HG02642 (cell line): ENCODE measurements at regions not wholly inside any gene's neighbourhood (a gene's known extent, or its start where the extent isn't known, plus 50 kb on each side); places are given as distances from the start of the nearest gene placed in this dataset.
"Not testable (repeated sequence)": the region's sequence is repeated elsewhere in the genome, so short reads cannot be mapped to it uniquely, and the experiment has no call there.

ENCODE experiments used
- ATAC-seq: cut with Tn5 transposase; IDR thresholded peaks from one replicate; pipeline ENCODE4 v1.9.1; 2021; ENCODE audit warnings: mild to moderate bottlenecking; ENCODE audit not compliant: unreplicated experiment, poor library complexity

DNA sequence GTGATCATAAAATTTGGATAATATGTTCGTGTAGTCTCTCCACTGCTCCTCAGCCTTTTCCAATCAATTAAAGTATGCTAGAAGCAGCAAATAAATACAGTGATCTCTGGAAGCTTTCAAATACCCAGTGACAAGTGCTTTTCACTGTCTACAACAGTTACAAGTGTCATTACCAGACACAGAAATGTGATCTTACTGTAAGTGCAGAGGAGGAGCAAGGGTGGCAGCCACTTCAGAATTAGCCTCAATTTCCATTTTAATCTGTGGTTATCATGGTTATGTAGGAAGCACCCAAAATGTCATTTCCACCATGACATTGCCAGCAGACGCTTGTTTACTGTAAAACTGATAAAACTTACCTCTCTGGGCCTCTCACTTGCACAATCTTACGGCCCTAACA is 133.9 kb upstream of the ADAMTS3 start:
- ATAC-seq: no peak

DNA sequence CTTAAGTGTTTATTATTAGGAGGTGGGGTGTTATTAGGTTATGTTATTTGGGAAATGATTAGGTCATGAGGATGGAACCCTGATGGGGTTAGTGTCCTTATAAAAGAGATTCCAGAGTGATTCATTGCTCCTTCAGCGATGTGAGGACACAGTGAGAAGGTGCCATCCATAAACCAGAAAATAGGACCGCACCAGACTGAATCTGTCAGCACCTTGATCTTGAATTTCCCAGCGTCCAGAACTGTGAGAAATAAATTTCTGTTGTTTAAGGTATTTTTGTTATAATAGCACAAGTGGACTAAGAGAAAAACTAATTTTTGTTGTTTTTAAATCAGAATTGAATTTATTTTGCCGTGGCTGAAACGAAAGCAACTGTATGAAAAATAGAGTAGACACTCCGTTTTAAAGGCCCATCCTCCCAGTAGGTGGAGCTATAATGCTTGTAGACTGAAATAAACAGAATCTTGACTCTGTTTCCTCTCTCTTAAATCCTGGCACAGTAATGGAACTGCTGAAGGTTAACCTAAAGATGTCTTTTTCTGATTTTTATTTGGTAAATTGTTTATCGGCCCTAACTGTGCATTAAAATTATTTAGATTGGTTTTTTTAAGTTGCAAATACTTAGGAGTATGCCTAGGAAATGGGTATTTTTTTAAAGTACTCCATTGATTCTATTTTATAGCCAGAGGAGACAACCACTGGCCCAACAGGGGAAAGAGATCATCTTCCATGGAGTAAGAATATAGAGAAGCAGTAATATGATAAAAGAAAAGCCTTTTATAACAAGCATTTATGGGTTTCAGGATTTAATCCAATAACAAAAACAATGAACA is 133.2 kb upstream of the ADAMTS3 start:
- peak; percentile 87 for ATAC-seq

DNA sequence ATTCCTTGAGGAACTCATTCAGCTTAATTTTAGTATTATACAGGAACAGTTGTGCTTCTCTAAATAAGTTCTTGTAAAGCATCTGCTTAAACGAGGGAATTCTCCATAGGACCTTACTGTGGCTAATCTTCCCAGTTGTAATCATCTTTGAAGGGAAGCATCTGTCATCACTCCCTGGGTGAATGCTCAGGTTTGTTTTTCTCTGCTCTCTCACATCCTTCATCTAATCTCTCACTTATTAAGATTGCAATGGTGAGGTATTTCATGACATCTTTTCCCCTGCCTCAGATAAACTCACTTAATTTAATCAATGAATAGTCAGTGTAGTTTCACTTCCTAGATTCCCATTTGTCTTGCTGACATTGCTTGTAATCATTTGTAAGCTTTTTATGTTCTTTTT is 121.8 kb upstream of the ADAMTS3 start:
- ATAC-seq: no peak

GRCh38 chr4:72689923-72690322 is 120.9 kb upstream of the ADAMTS3 start:
- no peak for ATAC-seq

DNA sequence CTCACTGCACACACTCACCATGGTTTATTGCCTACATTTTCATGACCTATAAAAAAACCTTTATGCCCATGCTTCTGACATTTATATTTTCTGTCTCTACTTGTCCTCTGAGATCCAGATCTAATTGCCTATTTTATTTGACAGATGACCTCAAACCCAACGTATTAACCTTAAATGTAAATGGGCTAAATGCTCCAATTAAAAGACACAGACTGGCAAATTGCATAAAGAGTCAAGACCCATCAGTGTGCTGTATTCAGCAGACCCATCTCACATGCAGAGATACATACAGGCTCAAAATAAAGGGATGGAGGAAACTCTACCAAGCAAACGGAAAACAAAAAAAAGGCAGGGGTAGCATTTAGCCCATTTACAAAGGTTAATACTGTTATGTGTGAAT is 117.4 kb upstream of the ADAMTS3 start:
- not testable (repeated sequence) for ATAC-seq

DNA sequence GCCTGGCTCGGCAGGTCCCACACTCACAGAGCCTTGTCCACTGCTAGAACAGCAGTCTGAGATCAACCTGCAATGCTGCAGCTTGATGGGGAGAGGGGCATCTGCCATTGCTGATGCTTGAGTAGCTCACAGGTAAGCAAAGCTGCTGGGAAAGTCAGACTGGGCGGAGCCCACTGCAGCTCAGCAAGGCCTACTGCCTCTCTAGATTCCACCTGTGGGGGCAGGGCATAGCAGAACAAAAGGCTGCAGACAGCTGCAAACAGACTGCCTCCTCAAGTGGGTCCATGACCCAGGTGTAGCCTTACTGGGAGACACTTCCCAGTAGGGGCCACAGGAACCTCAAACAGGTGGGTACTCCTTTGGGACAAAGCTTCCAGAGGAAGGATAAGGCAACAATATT is 110.6 kb upstream of the ADAMTS3 start:
- ATAC-seq: no peak

DNA sequence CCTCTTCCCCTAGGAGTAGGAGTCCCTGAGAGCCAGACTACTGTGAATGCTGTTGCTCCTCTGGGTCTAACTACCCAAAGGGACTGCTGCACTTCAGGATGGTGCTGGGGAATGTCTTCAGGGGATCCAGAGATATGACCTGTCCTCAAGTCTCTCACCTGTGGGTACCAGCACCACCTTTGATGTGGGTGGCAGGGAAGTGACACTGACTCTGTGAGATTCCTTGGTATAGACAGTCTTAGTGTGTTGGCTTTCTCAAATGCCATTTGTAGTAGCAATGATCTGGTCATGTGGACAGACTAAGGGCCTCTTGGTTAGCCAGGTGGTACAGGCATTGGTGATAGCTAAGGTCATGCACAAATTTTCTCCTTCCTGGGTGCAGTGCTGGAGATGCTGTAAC is 108.9 kb upstream of the ADAMTS3 start:
- no peak for ATAC-seq

DNA sequence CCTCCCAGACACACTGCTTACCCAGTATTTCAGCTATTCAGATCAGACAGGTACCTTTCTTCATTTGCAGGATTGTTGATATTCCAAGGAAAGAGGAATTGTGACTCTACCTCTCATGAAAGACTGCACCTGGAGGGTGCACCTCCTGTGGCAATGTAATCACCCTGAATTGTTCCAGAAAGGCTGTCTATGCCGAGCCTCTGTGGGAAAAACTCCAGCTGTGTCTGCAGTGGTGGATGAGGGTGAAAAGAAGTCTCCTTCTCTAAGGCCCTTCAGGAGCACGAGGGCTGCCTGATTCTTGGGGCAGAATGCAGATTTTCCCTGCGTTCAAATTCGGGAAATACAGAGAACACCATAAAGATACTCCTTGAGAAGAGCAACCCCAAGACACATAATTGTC is 108.2 kb upstream of the ADAMTS3 start:
- ATAC-seq: no peak

GRCh38 chr4:72671980-72672379 is 103.0 kb upstream of the ADAMTS3 start:
- no peak for ATAC-seq

GRCh38 chr4:72670521-72670920 is 101.5 kb upstream of the ADAMTS3 start:
- ATAC-seq: no peak

GRCh38 chr4:72666910-72667309 is 97.9 kb upstream of the ADAMTS3 start:
- ATAC-seq: no peak

GRCh38 chr4:72665171-72665968 is 96.3 kb upstream of the ADAMTS3 start:
- no peak for ATAC-seq

DNA sequence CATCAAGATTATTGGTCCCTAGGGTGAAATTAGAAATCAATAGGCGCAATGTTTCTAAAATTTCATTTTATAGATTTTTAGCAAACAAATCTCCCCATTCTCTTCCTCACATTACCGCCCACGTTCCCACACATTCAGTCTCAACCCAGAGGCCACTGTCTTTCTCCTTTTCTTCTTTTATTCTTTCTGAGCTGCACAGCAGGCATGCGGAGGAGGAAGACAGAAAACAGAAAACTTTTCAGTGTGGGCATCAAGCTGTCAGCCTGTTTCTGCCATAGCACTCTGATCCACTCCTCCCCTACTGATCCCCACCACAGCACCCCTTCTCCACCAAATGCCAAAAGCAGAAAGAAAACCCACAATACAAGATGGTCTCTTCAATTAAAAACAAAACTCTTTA is 94.8 kb upstream of the ADAMTS3 start:
- no peak for ATAC-seq

DNA sequence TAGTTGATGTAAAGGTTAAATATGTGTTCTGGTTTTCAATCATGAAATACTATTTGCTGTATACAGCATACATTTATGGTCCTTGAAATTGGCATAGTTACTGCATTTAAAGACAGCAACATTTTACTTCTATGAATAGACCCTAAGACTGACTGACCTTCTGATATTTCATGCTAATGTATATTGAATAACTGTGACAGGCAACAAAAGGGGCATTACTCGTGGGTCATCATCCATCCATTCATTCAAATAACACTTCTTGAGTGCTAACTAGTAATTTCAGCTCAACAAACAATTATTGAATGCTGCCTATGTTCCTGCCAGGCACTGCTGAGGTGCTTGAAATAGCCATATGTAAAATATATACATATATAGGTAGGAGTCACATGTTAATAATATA is 92.8 kb upstream of the ADAMTS3 start:
- ATAC-seq: no peak

- no peak for ATAC-seq
These were observed 72.6 kb upstream of the ADAMTS3 start for GRCh38 chr4:72641611-72642010.

- ATAC-seq: not testable (repeated sequence)
These were observed 67.8 kb upstream of the ADAMTS3 start for GRCh38 chr4:72636866-72637265.

- ATAC-seq: not testable (repeated sequence)
These were observed 66.9 kb upstream of the ADAMTS3 start for GRCh38 chr4:72635931-72636330.

DNA sequence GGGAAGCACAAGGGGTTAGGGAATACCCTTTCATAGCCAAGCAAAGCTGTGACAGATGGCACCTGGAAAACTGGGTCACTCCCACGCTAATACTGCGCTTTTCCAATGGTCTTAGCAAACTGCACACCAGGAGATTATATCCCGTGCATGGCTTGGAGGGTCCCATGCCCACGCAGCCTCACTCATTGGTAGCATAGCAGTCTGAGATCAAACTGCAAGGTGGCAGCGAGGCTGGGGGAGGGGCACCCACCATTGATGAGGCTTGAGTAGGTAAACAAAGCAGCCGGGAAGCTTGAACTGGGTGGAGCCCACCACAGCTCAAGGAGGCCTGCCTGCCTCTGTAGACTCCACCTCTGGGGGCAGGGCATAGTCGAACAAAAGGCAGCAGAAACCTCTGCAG is 63.2 kb upstream of the ADAMTS3 start:
- not testable (repeated sequence) for ATAC-seq

- ATAC-seq: no peak
These were observed 62.3 kb upstream of the ADAMTS3 start for GRCh38 chr4:72631296-72631695.

- no peak for ATAC-seq
These were observed 60.5 kb upstream of the ADAMTS3 start for GRCh38 chr4:72629540-72629939.

DNA sequence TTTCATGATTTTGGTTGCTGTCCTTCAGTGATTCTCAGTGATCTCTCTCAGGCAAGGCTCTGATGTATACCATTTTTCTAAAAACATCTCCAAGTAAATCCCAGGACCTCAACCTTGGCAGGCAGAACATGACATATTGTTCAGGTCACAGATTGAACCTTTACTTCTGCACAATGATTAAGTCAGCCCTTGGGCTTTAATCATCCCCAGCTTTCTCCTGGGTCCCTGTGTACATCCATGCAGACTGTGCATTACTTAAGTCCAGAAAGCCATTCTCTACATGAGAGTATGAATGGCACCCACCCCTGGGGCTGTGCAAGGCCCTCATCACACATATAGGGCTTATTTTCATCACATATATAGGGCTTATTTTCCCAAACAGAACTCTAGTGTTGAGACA is 58.7 kb upstream of the ADAMTS3 start:
- ATAC-seq: no peak
